GM19463 (cell line): ENCODE measurements at regions not wholly inside any gene's neighbourhood (a gene's known extent, or its start where the extent isn't known, plus 50 kb on each side); places are given as distances from the start of the nearest gene placed in this dataset.

Source experiments
- ATAC-seq: cut with Tn5 transposase; IDR thresholded peaks from one replicate; pipeline ENCODE4 v1.9.1; 2021; ENCODE audit warnings: mild to moderate bottlenecking, moderate library complexity; ENCODE audit not compliant: unreplicated experiment

DNA sequence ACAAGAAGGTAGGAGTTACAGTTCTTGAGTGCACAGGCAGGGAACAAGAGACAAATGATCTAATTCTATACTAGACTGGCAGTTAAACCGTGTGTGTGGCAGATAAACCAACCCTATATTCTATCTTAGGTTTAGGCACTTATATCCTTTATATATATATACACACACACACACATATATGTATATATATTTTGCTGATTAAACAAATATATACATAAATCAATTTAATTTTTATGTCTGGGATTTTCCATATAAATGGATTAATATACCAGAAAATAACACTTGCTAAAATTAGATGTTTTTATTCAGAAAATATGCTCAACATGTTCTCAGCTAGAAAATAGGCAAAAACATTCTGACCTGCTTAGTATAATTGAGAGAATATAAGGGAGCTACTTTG is 887.9 kb upstream of the KLHL29 start:
- no peak for ATAC-seq

DNA sequence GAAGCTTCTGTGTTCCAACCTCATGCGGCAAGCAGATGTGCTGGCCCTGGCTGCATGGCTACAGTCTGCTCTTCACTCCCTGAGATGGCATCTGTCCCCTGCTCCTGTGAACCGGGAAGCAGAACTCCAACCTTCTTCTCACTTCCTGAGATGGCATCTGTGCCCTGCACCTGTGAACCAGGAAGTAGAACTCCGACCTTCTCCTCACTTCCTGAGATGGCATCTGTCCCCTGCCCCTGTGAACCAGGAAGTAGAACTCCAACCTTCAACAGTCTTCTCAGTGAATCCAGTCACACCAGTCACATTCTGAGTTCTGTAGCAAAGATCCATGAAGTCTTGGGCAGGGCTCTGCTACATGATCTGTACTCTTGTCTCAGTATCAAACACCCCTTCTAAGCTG is 887.2 kb upstream of the KLHL29 start:
- no peak for ATAC-seq

DNA sequence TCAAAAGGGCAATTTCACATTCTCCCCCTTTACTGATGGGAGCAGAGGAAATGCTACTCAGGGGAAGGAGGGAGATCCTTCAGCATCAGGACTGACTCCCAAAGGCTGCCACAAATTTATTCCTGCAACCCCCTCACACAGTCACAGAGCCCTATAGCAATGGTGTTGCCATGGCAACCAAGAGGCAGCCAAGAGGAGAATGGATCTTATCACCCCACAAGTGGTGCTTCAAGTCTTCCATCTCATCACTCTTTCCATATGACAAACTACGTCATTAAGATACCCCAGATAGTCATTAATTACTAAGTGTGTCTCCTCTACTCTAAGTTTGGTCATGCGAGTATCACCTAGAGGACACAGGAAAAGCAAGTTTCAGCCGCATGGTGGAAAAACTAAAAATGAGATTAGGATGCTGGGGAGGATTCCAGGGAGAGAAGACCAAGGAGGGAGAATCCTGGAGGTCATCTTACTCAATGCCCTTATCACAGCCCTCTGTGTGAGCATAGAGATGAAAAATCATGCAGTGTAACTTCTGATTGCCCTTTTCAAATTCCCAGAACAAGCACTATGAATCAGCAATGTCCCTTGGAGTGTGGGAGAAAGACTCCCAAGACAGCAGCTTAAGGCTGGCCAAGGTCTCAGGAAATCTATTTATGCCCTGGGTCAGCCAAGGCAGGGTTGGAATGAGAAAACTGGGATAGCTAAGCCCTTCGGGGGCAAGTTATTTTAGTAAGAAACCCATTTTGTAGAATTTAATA is 885.7 kb upstream of the KLHL29 start:
- ATAC-seq: no peak

- ATAC-seq: no peak
Observed at GRCh38 chr2:22500555-22500935, 884.4 kb upstream of the KLHL29 start.

DNA sequence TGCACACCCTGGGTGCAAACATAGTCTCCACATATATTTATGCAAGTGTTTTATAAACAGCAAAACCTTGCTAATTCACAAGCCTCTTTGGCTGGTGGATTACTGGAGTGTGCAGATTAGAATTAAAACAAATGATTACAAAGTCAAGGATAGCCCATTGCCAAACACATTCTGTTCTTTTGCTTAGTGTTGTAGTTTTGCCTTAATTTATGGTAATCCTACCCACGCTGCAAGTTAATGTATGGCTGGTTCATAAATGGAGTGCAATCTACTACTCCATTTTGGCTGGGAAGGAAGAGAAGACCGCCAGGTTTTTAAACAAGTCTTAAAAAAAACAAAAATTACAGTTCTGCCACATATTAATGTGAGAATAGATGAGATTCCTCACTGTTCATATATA is 883.1 kb upstream of the KLHL29 start:
- ATAC-seq: no peak

DNA sequence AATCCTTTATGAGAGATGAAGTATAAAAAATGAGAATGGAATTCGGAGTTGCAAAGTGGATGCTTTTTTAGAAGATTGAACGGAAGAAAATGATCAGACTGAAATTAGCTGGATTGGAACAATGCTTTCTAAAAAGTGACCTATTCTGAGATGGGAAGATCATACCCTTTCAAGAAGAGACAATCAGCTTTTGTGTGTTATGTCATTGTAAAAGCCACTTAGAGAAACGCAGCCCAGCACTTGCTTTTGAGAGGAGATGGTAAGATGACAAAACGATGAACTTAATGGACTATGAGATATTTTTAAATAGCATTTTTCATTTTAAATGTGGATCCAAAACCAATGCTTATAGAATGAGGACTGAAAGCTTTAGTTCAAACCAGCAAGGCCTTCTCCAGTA is 871.4 kb upstream of the KLHL29 start:
- no peak for ATAC-seq

DNA sequence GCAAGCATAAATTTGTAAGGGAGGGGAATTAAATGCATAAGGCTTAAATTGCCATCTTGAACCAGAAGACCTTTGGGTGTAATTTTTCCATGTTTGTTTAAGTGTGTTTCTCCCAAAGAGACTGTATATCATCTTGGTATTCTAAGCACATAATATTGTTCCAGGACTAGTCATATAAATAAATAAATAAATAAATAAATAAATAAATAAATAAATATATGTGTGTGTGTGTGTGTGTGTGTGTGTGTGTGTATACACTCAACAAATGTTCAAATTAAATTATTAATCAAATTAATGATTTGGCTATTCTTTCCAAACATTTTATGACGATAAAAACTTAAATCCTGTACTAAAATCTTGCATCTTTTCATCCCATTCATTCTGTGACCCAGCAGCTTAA is 867.8 kb upstream of the KLHL29 start:
- no peak for ATAC-seq

DNA sequence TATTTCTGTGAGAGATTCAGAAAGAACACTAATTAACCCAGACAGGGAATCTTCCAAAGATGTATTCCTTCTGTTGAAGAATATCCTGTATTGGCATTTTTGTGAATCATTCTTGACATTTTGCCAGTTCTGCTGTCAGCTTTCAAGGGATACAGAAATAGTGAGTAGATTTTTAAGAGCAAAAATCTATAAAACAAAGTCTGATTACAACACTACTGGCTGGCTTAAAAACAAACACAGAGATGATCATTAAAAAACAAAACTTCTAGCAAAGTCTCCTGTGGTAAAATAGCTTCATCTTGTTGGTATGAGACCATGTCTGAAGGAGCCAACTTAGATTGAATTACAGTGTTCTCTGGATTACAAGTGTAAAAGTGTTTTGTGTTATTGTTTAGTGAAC is 866.3 kb upstream of the KLHL29 start:
- no peak for ATAC-seq

GRCh38 chr2:22520369-22521288 is 864.4 kb upstream of the KLHL29 start:
- no peak for ATAC-seq

GRCh38 chr2:22521620-22522019 is 863.4 kb upstream of the KLHL29 start:
- no peak for ATAC-seq

DNA sequence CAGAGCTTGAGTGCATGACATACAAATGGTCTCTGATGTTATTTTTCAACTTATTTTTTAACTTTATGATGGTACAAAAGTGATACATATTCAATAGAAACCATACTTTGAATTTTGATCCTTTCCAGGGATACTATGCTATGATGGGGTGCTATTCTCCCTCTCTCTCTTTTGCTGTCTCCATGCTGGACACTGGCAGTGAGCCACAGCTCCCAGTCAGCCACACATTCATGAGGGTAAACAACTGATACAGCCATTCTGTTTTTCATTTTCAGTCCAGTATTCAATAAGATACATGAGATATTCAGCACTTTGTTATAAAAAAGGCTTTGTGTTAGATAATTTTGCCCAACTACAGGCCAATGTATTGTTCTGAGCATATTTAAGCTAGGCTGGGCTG is 859.3 kb upstream of the KLHL29 start:
- ATAC-seq: no peak

DNA sequence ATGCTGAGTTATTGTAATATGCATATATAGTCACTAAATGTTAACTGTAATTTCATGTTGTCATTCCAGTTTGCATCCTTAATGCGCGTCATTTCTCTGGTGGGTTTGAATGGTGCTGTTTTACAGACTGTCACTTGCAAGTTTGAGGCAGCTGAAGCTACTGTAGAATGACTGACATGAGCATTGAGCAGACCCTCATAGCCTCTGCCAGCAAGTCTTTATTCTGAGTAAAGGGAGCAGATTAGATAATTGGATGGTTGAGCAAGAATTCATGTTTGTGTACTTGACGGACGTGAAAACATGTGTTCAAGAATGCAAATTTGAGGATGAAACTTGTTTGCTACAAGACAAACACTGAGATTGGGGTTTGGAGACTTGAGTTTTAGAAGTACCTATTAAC is 854.8 kb upstream of the KLHL29 start:
- ATAC-seq: no peak

DNA sequence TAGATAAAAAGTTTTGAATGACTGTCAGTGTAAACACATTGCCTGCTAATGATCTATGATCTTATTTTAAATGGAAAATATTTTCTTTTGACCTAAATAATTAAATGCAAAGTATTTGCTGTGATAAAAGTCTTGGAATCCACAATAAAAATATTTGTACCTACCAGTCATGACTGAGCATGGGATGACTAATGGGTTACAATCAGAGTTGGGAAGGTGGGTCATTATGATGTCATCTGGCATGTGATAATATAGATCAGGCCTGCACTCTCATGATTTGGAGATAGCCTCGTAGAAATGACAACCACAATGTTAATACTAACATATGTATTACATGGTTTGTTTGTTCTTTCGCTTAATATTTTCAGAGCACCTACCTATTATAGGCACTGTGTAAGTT is 848.8 kb upstream of the KLHL29 start:
- ATAC-seq: no peak

GRCh38 chr2:22554453-22554852 is 830.5 kb upstream of the KLHL29 start:
- ATAC-seq: no peak

DNA sequence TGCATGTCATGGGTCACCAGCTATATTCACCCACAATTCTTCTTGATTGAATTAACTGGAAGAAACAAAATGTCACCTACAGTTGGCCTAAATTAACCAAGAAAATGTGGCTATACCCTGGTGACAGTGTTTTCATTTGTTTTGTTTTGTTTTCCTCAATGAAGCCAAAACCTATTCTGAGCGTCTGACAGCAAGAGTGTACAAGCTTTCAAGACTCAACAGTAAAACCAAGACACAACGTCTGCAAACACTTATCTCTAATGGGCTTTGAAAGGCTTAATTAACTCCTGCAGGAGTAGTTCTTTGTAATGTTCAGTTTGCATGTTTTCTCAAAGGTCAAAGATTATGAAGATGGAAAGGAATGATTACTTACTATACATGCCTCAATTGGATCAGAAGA is 827.6 kb upstream of the KLHL29 start:
- ATAC-seq: no peak

- ATAC-seq: no peak
Observed at GRCh38 chr2:22560021-22560420, 825.0 kb upstream of the KLHL29 start.

- ATAC-seq: no peak
Observed at GRCh38 chr2:22579341-22579740, 805.6 kb upstream of the KLHL29 start.

DNA sequence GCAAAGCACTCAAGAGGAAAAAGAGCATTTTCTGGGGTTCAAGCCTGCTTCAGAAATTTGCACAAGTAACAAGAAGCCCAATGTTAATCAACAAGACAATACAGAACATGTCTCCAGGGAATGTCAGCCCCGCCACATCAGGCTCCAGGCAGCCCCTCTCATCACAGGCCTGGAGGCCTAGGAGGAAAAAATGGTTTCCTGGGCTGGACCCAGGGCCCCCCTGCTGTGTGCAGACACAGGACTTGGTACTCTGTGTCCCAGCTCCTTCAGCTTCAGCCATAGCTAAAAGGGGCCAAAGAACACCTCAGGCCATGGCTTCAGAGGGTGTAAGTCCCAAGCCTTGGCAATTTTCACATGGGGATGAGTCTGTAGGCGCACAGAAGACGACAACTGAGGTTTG is 802.9 kb upstream of the KLHL29 start:
- no peak for ATAC-seq

- no peak for ATAC-seq
Observed at GRCh38 chr2:22596306-22596705, 788.7 kb upstream of the KLHL29 start.

GRCh38 chr2:22600156-22600555 is 784.8 kb upstream of the KLHL29 start:
- ATAC-seq: no peak

- ATAC-seq: no peak
Observed at GRCh38 chr2:22600999-22601398, 784.0 kb upstream of the KLHL29 start.

GRCh38 chr2:22604136-22604535 is 780.8 kb upstream of the KLHL29 start:
- ATAC-seq: no peak
